Calu3 (cell line): ENCODE measurements at regions not wholly inside any gene's neighbourhood (a gene's known extent, or its start where the extent isn't known, plus 50 kb on each side); places are given as distances from the start of the nearest gene placed in this dataset.

Source experiments
- BruUV-seq: library from RNA; stranded (reverse); fragments of 400-500 nt; replicated peaks from 2 replicates; lab custom pipeline; 2021; lab: Mats Ljungman, UMichigan
- CTCF ChIA-PET: fragments of 300-600 bp; sonication (Branson Sonifier 250); formaldehyde crosslinking; loops from one replicate; lab custom pipeline; 2022; ENCODE audit warnings: antibody characterized with exemption; lab: Charles Lee
- DNase-seq: peaks from one replicate; pipeline ENCODE4 v3.0.0; 2022
- H3K27ac Mint-ChIP-seq: one replicate; pipeline ENCODE4 v1.8.0; 2022; ENCODE audit warnings: mixed read lengths; ENCODE audit not compliant: unreplicated experiment
- H3K27me3 Mint-ChIP-seq: one replicate; pipeline ENCODE4 v1.8.0; 2022; ENCODE audit warnings: mixed read lengths; ENCODE audit not compliant: unreplicated experiment
- H3K36me3 Mint-ChIP-seq: one replicate; pipeline ENCODE4 v1.8.0; 2022; ENCODE audit warnings: mild to moderate bottlenecking, moderate library complexity, mixed read lengths; ENCODE audit not compliant: insufficient read depth, unreplicated experiment
- H3K4me1 Mint-ChIP-seq: one replicate; pipeline ENCODE4 v1.8.0; 2022; ENCODE audit warnings: mild to moderate bottlenecking, low read depth, mixed read lengths; ENCODE audit not compliant: unreplicated experiment
- H3K4me3 Mint-ChIP-seq: one replicate; pipeline ENCODE4 v1.8.0; 2022; ENCODE audit warnings: mild to moderate bottlenecking, low read depth, moderate library complexity, mixed read lengths; ENCODE audit not compliant: unreplicated experiment
- H3K9me3 Mint-ChIP-seq: one replicate; pipeline ENCODE4 v1.8.0; 2022; ENCODE audit warnings: low read depth, mixed read lengths; ENCODE audit not compliant: unreplicated experiment
- CTCF ChIP-seq: fragments of 200-600 bp; IDR thresholded peaks from one replicate; pipeline ENCODE4 v1.8.0; 2022; ENCODE audit warnings: antibody characterized with exemption; ENCODE audit not compliant: unreplicated experiment
- intact Hi-C: fragments of 100-400 bp; cut with micrococcal nuclease; formaldehyde crosslinking; loops from one replicate; pipeline ENCODE4 v1.10.0; 2022; ENCODE audit not compliant: unreplicated experiment

- DNase-seq: no peak
- Mint-ChIP-seq H3K4me3 (no peak overlapping the region), H3K27ac (peak overlapping the region; percentile 3), H3K27me3 (no peaks in the 10 kb centered on the region), H3K9me3 (peaks cover under 1% of the 10 kb centered on the region), H3K4me1 (peaks cover 42% of the 10 kb centered on the region), H3K36me3 (no peaks in the 10 kb centered on the region)
- CTCF ChIA-PET: no interaction called here
- TF ChIP-seq CTCF: no peak
- intact Hi-C loops: no loop called here
- no TSS peak for BruUV-seq
Observed at GRCh38 chr4:186932631-186933187, 209.1 kb upstream of the FAT1 start.

GRCh38 chr4:186934244-186934643, 210.6 kb upstream of the FAT1 start:
- Mint-ChIP-seq H3K27ac (peak overlapping the region; percentile 97), H3K4me3 (no peak overlapping the region), H3K27me3 (no peaks in the 10 kb centered on the region), H3K9me3 (peaks cover 6% of the 10 kb centered on the region), H3K4me1 (peaks cover 47% of the 10 kb centered on the region), H3K36me3 (no peaks in the 10 kb centered on the region)
- intact Hi-C loops: no loop called here
- TF ChIP-seq CTCF: no peak
- CTCF ChIA-PET: no interaction called here
- no TSS peak for BruUV-seq
- no peak for DNase-seq

- intact Hi-C loops: no loop called here
- Mint-ChIP-seq H3K9me3 (peaks cover 6% of the 10 kb centered on the region), H3K4me1 (peaks cover 47% of the 10 kb centered on the region), H3K4me3 (peak overlapping the region; percentile 59), H3K27me3 (no peaks in the 10 kb centered on the region), H3K27ac (peak overlapping the region; percentile 97), H3K36me3 (no peaks in the 10 kb centered on the region)
- CTCF ChIA-PET: no interaction called here
- DNase-seq: no peak
- BruUV-seq: no TSS peak
- TF ChIP-seq CTCF: no peak
Observed at GRCh38 chr4:186934841-186935443, 211.3 kb upstream of the FAT1 start.

GRCh38 chr4:186935901-186936300, 212.2 kb upstream of the FAT1 start:
- CTCF ChIA-PET: no interaction called here
- H3K4me3 Mint-ChIP-seq: peak overlapping the region; percentile 59
- peaks cover 6% of the 10 kb centered on the region for H3K9me3 Mint-ChIP-seq
- TF ChIP-seq CTCF: no peak
- intact Hi-C loops: loop anchor here (2.0 kb wide), 2 partner anchors 91 to 209 kb away; no protein-coding TSS in a partner anchor
- H3K36me3 Mint-ChIP-seq: no peaks in the 10 kb centered on the region
- no peaks in the 10 kb centered on the region for H3K27me3 Mint-ChIP-seq
- BruUV-seq: no TSS peak
- DNase-seq: no peak
- peak overlapping the region; percentile 97 for H3K27ac Mint-ChIP-seq
- peaks cover 47% of the 10 kb centered on the region for H3K4me1 Mint-ChIP-seq
